Mesenchymal stem cell (in vitro differentiated cells and primary cell): ENCODE measurements at regions not wholly inside any gene's neighbourhood (a gene's known extent, or its start where the extent isn't known, plus 50 kb on each side); places are given as distances from the start of the nearest gene placed in this dataset.
"Not testable (repeated sequence)": the region's sequence is repeated elsewhere in the genome, so short reads cannot be mapped to it uniquely, and the experiment has no call there.

Experiments used
- DNase-seq: peaks from one replicate; pipeline ENCODE4 v3.0.0-alpha.2; 2013
- H2AFZ ChIP-seq: one replicate; pipeline ENCODE4 v1.6.1; 2013; ENCODE audit warnings: low read depth, mild to moderate bottlenecking, control low read depth, inconsistent platforms, low read length, moderate library complexity
- H2AK5ac ChIP-seq: 2 replicates; pipeline ENCODE4 v1.6.1; 2013; ENCODE audit warnings: low read length, moderate library complexity, mild to moderate bottlenecking, inconsistent platforms; ENCODE audit not compliant: severe bottlenecking
- H2BK120ac ChIP-seq: one replicate; pipeline ENCODE4 v1.6.1; 2013; ENCODE audit warnings: low read depth, mild to moderate bottlenecking, inconsistent platforms, low read length, moderate library complexity
- H2BK12ac ChIP-seq, 2 experiments: one replicate each; pipeline ENCODE4 v1.6.1; 2013; ENCODE audit warnings: inconsistent platforms in 2 of 2, low read length in 2 of 2, mild to moderate bottlenecking in 2 of 2, moderate library complexity in 2 of 2, control low read depth in 1 of 2
- H2BK15ac ChIP-seq: one replicate; pipeline ENCODE4 v1.6.1; 2013; ENCODE audit warnings: mild to moderate bottlenecking, low read depth, inconsistent platforms; ENCODE audit not compliant: poor library complexity, severe bottlenecking
- H2BK5ac ChIP-seq: 2 replicates; pipeline ENCODE4 v1.6.1; 2013; ENCODE audit warnings: low read depth, mild to moderate bottlenecking, low read length, control low read depth, inconsistent platforms; ENCODE audit not compliant: poor library complexity, severe bottlenecking
- H3K14ac ChIP-seq, 2 experiments: one replicate each; pipeline ENCODE4 v1.6.1; 2013; ENCODE audit warnings: inconsistent platforms in 2 of 2, low read length in 2 of 2, control low read depth in 1 of 2, mild to moderate bottlenecking in 1 of 2, moderate library complexity in 1 of 2
- H3K18ac ChIP-seq, 2 experiments: one replicate each; pipeline ENCODE4 v1.6.1; 2013; ENCODE audit warnings: inconsistent platforms in 2 of 2, low read length in 2 of 2, control low read depth in 1 of 2, low read depth in 1 of 2, mild to moderate bottlenecking in 1 of 2
- H3K23ac ChIP-seq, 2 experiments: one replicate each; pipeline ENCODE4 v1.6.1; 2013; ENCODE audit warnings: inconsistent platforms in 2 of 2, low read length in 2 of 2, mild to moderate bottlenecking in 2 of 2, moderate library complexity in 2 of 2, control low read depth in 1 of 2
- H3K27ac ChIP-seq: 2 replicates; pipeline ENCODE4 v1.5.1; 2013; ENCODE audit warnings: mild to moderate bottlenecking, moderate library complexity, low read length, control low read depth, inconsistent platforms; ENCODE audit not compliant: poor library complexity, severe bottlenecking
- H3K27me3 ChIP-seq, 2 experiments: 2 replicates each; pipeline versions ENCODE4 v1.6.1 to v1.7.0; 2013; ENCODE audit warnings: low read length in 2 of 2, mild to moderate bottlenecking in 2 of 2, moderate library complexity in 2 of 2, control low read depth in 1 of 2, inconsistent platforms in 1 of 2; ENCODE audit not compliant: control insufficient read depth in 1 of 2, insufficient read depth in 1 of 2
- H3K36me3 ChIP-seq, 2 experiments: 2 replicates each; pipeline versions ENCODE4 v1.6.1 to v1.7.0; 2013; ENCODE audit warnings: low read length in 2 of 2, control low read depth in 1 of 2, inconsistent platforms in 1 of 2, low read depth in 1 of 2, mild to moderate bottlenecking in 1 of 2; ENCODE audit not compliant: insufficient read depth in 2 of 2, control insufficient read depth in 1 of 2
- H3K4ac ChIP-seq, 2 experiments: one replicate each; pipeline ENCODE4 v1.6.1; 2013; ENCODE audit warnings: inconsistent platforms in 2 of 2, low read length in 2 of 2, mild to moderate bottlenecking in 2 of 2, moderate library complexity in 2 of 2, control low read depth in 1 of 2, low read depth in 1 of 2
- H3K4me1 ChIP-seq: 2 replicates; pipeline ENCODE4 v1.6.1; 2013; ENCODE audit warnings: low read depth, low read length, control low read depth; ENCODE audit not compliant: control insufficient read depth, insufficient read depth
- H3K4me2 ChIP-seq: 2 replicates; pipeline ENCODE4 v1.6.1; 2013; ENCODE audit warnings: low read length, mild to moderate bottlenecking, inconsistent platforms; ENCODE audit not compliant: poor library complexity, severe bottlenecking
- H3K4me3 ChIP-seq, 2 experiments: 2 replicates each; pipeline versions ENCODE4 v1.5.1 to v1.7.0; 2013; ENCODE audit warnings: low read length in 2 of 2, mild to moderate bottlenecking in 2 of 2, control low read depth in 1 of 2, low read depth in 1 of 2; ENCODE audit not compliant: insufficient read depth in 1 of 2
- H3K79me1 ChIP-seq: replicated peaks from 2 replicates; pipeline ENCODE4 v1.6.1; 2013; ENCODE audit warnings: mild to moderate bottlenecking, control low read depth, low read length, inconsistent platforms; ENCODE audit not compliant: poor library complexity, severe bottlenecking
- H3K9ac ChIP-seq: 2 replicates; pipeline ENCODE4 v1.7.0; 2013; ENCODE audit warnings: mild to moderate bottlenecking, low read length, moderate library complexity
- H3K9me3 ChIP-seq: 2 replicates; pipeline ENCODE4 v1.7.0; 2013; ENCODE audit warnings: mild to moderate bottlenecking, low read length; ENCODE audit not compliant: control insufficient read depth
- H4K8ac ChIP-seq: one replicate; pipeline ENCODE4 v1.6.1; 2013; ENCODE audit warnings: inconsistent platforms, mild to moderate bottlenecking, low read length, moderate library complexity
- H4K91ac ChIP-seq: one replicate; pipeline ENCODE4 v1.6.1; 2013; ENCODE audit warnings: mild to moderate bottlenecking, low read length, inconsistent platforms
- WGBS: methylation state at CpG from one replicate; pipeline ENCODE4 v1.1.7; 2013; ENCODE audit warnings: mixed read lengths; 5-methylcytosine and 5-hydroxymethylcytosine counted together

- peaks cover 12% of the 10 kb centered on the region for H3K9me3 ChIP-seq
- not testable (repeated sequence) for H4K91ac ChIP-seq, H3K4me1 ChIP-seq, H2BK12ac ChIP-seq, H2AFZ ChIP-seq, H2BK120ac ChIP-seq, H3K79me1 ChIP-seq, H3K14ac ChIP-seq, H3K9ac ChIP-seq, H2BK15ac ChIP-seq, H3K4me3 ChIP-seq, H2BK5ac ChIP-seq, H3K18ac ChIP-seq, H4K8ac ChIP-seq, H3K27ac ChIP-seq, H3K36me3 ChIP-seq, H3K4me2 ChIP-seq, DNase-seq, H3K23ac ChIP-seq, H2AK5ac ChIP-seq, H3K4ac ChIP-seq, H3K27me3 ChIP-seq
- WGBS = 87% methylated on average over 7 of the region's 7 CpGs
Measured at GRCh38 chr3:20618181-20618580, 432.2 kb upstream of the SGO1 start.

GRCh38 chr3:20615982-20616381 is 430.0 kb upstream of the SGO1 start:
- H3K27me3 ChIP-seq, H3K23ac ChIP-seq, H3K9ac ChIP-seq, H2BK120ac ChIP-seq, H3K18ac ChIP-seq, H3K4me3 ChIP-seq, H3K79me1 ChIP-seq, H3K4me1 ChIP-seq, H2AK5ac ChIP-seq, H2AFZ ChIP-seq, H2BK15ac ChIP-seq, H3K4ac ChIP-seq, H4K91ac ChIP-seq, H2BK12ac ChIP-seq, H3K27ac ChIP-seq, H3K4me2 ChIP-seq, DNase-seq, H2BK5ac ChIP-seq, H3K36me3 ChIP-seq, H3K14ac ChIP-seq, H4K8ac ChIP-seq: not testable (repeated sequence)
- peaks cover 34% of the 10 kb centered on the region for H3K9me3 ChIP-seq

GRCh38 chr3:20608054-20608738 is 422.2 kb upstream of the SGO1 start:
- no peak overlapping the region for H4K8ac ChIP-seq
- H2BK15ac ChIP-seq = no peak overlapping the region
- H3K9ac ChIP-seq = no peak overlapping the region
- no peak overlapping the region for H2BK12ac ChIP-seq
- H3K18ac ChIP-seq = no peak overlapping the region
- H3K79me1 ChIP-seq = no peaks in the 10 kb centered on the region
- DNase-seq = no peak
- no peak overlapping the region for H2BK120ac ChIP-seq
- no peak overlapping the region for H3K4ac ChIP-seq
- H3K36me3 ChIP-seq = no peaks in the 10 kb centered on the region
- H3K27ac ChIP-seq = no peak overlapping the region
- H3K4me3 ChIP-seq = no peak overlapping the region
- WGBS = 63% methylated on average over 3 of the region's 5 CpGs
- H2AFZ ChIP-seq = no peak overlapping the region
- no peaks in the 10 kb centered on the region for H3K27me3 ChIP-seq
- H3K14ac ChIP-seq = no peak overlapping the region
- no peak overlapping the region for H4K91ac ChIP-seq
- no peak overlapping the region for H2AK5ac ChIP-seq
- H3K23ac ChIP-seq = no peak overlapping the region
- no peaks in the 10 kb centered on the region for H3K4me1 ChIP-seq
- H2BK5ac ChIP-seq = no peak overlapping the region
- H3K4me2 ChIP-seq = no peak overlapping the region
- H3K9me3 ChIP-seq = peaks cover 30% of the 10 kb centered on the region

GRCh38 chr3:20604659-20605058 is 418.7 kb upstream of the SGO1 start:
- no peak overlapping the region for H2AFZ ChIP-seq

More at GRCh38 chr3:20604659-20605058, 418.7 kb upstream of the SGO1 start:
- no peaks in the 10 kb centered on the region for H3K4me1 ChIP-seq
- H2BK120ac ChIP-seq = no peak overlapping the region
- no peak overlapping the region for H3K23ac ChIP-seq
- no peak overlapping the region for H3K4ac ChIP-seq
- no peak overlapping the region for H2BK5ac ChIP-seq
- no peaks in the 10 kb centered on the region for H3K36me3 ChIP-seq
- H3K27me3 ChIP-seq = no peaks in the 10 kb centered on the region
- H3K9ac ChIP-seq = no peak overlapping the region
- no peak overlapping the region for H3K14ac ChIP-seq
- H4K91ac ChIP-seq = no peak overlapping the region
- DNase-seq = no peak
- H3K79me1 ChIP-seq = no peaks in the 10 kb centered on the region
- H2BK15ac ChIP-seq = no peak overlapping the region
- no peak overlapping the region for H2AK5ac ChIP-seq
- no peak overlapping the region for H3K4me3 ChIP-seq
- H3K4me2 ChIP-seq = no peak overlapping the region
- H3K9me3 ChIP-seq = peaks cover 4% of the 10 kb centered on the region
- no peak overlapping the region for H4K8ac ChIP-seq
- no peak overlapping the region for H3K18ac ChIP-seq
- no peak overlapping the region for H3K27ac ChIP-seq
- H2BK12ac ChIP-seq = no peak overlapping the region
